ENCODE measurements at regions not wholly inside any gene's neighbourhood (a gene's known extent, or its start where the extent isn't known, plus 50 kb on each side); places are given as distances from the start of the nearest gene placed in this dataset.

DNA sequence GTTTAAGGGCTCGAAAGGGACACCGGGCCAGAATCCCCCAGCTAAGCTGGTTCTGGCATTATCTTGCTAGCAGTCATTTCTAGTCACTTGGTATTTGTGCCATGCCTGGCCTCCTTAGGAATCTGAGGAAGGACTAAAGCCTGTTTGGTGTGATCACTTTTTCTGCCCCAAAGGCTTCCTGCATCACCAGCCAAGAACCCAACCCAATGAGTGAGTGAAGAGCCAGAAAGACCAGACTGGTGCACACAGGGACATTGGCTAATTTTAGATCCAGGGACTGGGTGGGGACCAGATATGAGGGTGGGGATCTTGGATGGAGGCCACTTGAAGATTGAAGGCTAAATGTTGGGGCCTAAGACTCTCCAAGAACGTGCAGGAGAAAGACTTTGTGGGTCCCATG is 411.9 kb upstream of the TNP1 start:
- TF ChIP-seq BHLHE40 (IDR thresholded peaks at IDR 0.05; ENCODE audit: borderline replicate concordance in 1 of 2, low read depth in 2 of 2, low read length in 1 of 2) (no peak), PML (IDR thresholded peaks at IDR 0.05; ENCODE audit: low read length) (no peak), FOXK2 (IDR thresholded peaks at IDR 0.05) (no peak), POLR2AphosphoS5 (IDR thresholded peaks at IDR 0.05; ENCODE audit: low read length) (no peak), EZH2 (IDR thresholded peaks at IDR 0.05; ENCODE audit: borderline replicate concordance, control insufficient read depth, low read depth, low read length) (no peak), EP300 (IDR thresholded peaks at IDR 0.05; ENCODE audit: borderline replicate concordance in 1 of 2, control insufficient read depth in 1 of 2, low read depth in 2 of 2, low read length in 2 of 2) (no peak), JUND (IDR thresholded peaks at IDR 0.05; ENCODE audit: low read depth, low read length) (no peak), KDM1A (IDR thresholded peaks at IDR 0.05; ENCODE audit: borderline replicate concordance) (no peak), JUNB (IDR thresholded peaks at IDR 0.05) (no peak), YY1 (IDR thresholded peaks at IDR 0.05; ENCODE audit: low read depth, low read length) (no peak), RBBP5 (conservative IDR thresholded peaks at IDR 0.05) (no peak), TBL1XR1 (IDR thresholded peaks at IDR 0.05; ENCODE audit: low read depth, low read length) (no peak)
- TF ChIP-seq, protein P1, sequence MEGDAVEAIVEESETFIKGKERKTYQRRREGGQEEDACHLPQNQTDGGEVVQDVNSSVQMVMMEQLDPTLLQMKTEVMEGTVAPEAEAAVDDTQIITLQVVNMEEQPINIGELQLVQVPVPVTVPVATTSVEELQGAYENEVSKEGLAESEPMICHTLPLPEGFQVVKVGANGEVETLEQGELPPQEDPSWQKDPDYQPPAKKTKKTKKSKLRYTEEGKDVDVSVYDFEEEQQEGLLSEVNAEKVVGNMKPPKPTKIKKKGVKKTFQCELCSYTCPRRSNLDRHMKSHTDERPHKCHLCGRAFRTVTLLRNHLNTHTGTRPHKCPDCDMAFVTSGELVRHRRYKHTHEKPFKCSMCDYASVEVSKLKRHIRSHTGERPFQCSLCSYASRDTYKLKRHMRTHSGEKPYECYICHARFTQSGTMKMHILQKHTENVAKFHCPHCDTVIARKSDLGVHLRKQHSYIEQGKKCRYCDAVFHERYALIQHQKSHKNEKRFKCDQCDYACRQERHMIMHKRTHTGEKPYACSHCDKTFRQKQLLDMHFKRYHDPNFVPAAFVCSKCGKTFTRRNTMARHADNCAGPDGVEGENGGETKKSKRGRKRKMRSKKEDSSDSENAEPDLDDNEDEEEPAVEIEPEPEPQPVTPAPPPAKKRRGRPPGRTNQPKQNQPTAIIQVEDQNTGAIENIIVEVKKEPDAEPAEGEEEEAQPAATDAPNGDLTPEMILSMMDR (IDR thresholded peaks at IDR 0.05 in 2 of 3, conservative IDR thresholded peaks at IDR 0.05 in 1 of 3; ENCODE audit: control insufficient read depth in 2 of 3, extremely low read depth in 1 of 3, insufficient read depth in 1 of 3, low read depth in 3 of 3, low read length in 3 of 3), result no peak
- TF ChIP-seq, protein P2, sequence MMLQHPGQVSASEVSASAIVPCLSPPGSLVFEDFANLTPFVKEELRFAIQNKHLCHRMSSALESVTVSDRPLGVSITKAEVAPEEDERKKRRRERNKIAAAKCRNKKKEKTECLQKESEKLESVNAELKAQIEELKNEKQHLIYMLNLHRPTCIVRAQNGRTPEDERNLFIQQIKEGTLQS (IDR thresholded peaks at IDR 0.05; ENCODE audit: borderline replicate concordance, extremely low read depth, low read depth, low read length), result no peak

Data from GM12878 (cell line).